ENCODE measurements at regions not wholly inside any gene's neighbourhood (a gene's known extent, or its start where the extent isn't known, plus 50 kb on each side); places are given as distances from the start of the nearest gene placed in this dataset.

- TF ChIP-seq POLR2AphosphoS5 (IDR thresholded peaks at IDR 0.05; ENCODE audit: low read depth, low read length) (no peak), TAF1 (IDR thresholded peaks at IDR 0.05; ENCODE audit: low read depth, low read length) (no peak)
These were observed 126.8 kb downstream of the GLI2 start for GRCh38 chr2:120862201-120863060.
